Esophagus muscularis mucosa (tissue), 3 donors: ENCODE measurements at regions not wholly inside any gene's neighbourhood (a gene's known extent, or its start where the extent isn't known, plus 50 kb on each side); places are given as distances from the start of the nearest gene placed in this dataset.

Source experiments
- POLR2A ChIP-seq: fragments of 450-650 bp; IDR thresholded peaks from one replicate; pipeline ENCODE4 v1.6.1; 2017; ENCODE audit warnings: antibody characterized with exemption, moderate library complexity, mild to moderate bottlenecking, low read depth
- POLR2AphosphoS5 ChIP-seq, 2 donors: sonication (generic); formaldehyde crosslinking; IDR thresholded peaks; one replicate each; pipeline ENCODE4 v1.6.1; 2017; ENCODE audit warnings: antibody characterized with exemption in 2 of 2
- TF ChIP-seq, protein P1 (sequence below), 3 experiments: fragments of 200-600 bp in 2 of 3; fragments of 450-650 bp in 1 of 3; sonication (generic) in 2 of 3; IDR thresholded peaks; one replicate each; pipeline ENCODE4 v1.5.1; 2017 to 2019; ENCODE audit warnings: antibody characterized with exemption in 3 of 3, mild to moderate bottlenecking in 2 of 3, moderate library complexity in 1 of 3

GRCh38 chr18:61677435-61677970, 215.3 kb downstream of the RNF152 start:
- TF ChIP-seq, protein P1, sequence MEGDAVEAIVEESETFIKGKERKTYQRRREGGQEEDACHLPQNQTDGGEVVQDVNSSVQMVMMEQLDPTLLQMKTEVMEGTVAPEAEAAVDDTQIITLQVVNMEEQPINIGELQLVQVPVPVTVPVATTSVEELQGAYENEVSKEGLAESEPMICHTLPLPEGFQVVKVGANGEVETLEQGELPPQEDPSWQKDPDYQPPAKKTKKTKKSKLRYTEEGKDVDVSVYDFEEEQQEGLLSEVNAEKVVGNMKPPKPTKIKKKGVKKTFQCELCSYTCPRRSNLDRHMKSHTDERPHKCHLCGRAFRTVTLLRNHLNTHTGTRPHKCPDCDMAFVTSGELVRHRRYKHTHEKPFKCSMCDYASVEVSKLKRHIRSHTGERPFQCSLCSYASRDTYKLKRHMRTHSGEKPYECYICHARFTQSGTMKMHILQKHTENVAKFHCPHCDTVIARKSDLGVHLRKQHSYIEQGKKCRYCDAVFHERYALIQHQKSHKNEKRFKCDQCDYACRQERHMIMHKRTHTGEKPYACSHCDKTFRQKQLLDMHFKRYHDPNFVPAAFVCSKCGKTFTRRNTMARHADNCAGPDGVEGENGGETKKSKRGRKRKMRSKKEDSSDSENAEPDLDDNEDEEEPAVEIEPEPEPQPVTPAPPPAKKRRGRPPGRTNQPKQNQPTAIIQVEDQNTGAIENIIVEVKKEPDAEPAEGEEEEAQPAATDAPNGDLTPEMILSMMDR (IDR thresholded peaks at IDR 0.05), result no peak
- TF ChIP-seq POLR2AphosphoS5 (IDR thresholded peaks at IDR 0.05), result no peak
- no peak for TF ChIP-seq POLR2A
